Tibial artery (tissue), 4 donors: ENCODE measurements at regions not wholly inside any gene's neighbourhood (a gene's known extent, or its start where the extent isn't known, plus 50 kb on each side); places are given as distances from the start of the nearest gene placed in this dataset.

Experiments
- DNase-seq, 2 donors: peaks; one replicate each; pipeline ENCODE4 v3.0.0-alpha.2; 2019
- H3K27ac ChIP-seq, 2 donors: fragments of 200-600 bp; sonication (generic) in 1 of 2; 1 replicate in 1 of 2; 2 replicates in 1 of 2; pipeline ENCODE4 v1.5.1; 2018 to 2019; ENCODE audit warnings: mild to moderate bottlenecking in 1 of 2
- H3K27me3 ChIP-seq, 2 donors: fragments of 200-600 bp; sonication (generic) in 1 of 2; one replicate each; pipeline versions ENCODE4 v1.5.1 to v1.6.0; 2016 to 2019
- H3K36me3 ChIP-seq, 3 donors: fragments of 200-600 bp; sonication (generic) in 2 of 3; one replicate each; pipeline ENCODE4 v1.5.1; 2016 to 2019; ENCODE audit warnings: mild to moderate bottlenecking in 2 of 3
- H3K4me1 ChIP-seq, 4 donors: fragments of 200-600 bp; sonication (generic) in 2 of 4; 1 replicate in 3 of 4; 2 replicates in 1 of 4; pipeline ENCODE4 v1.5.1; 2016 to 2019
- H3K4me3 ChIP-seq, 2 donors: fragments of 200-600 bp; sonication (generic) in 1 of 2; 1 replicate in 1 of 2; 2 replicates in 1 of 2; pipeline ENCODE4 v1.5.1; 2018 to 2019; ENCODE audit warnings: mild to moderate bottlenecking in 2 of 2
- H3K9me3 ChIP-seq, 3 donors: fragments of 200-600 bp; sonication (generic) in 1 of 3; one replicate each; pipeline ENCODE4 v1.5.1; 2016 to 2019
- intact Hi-C: fragments of 100-400 bp; cut with DNase I; formaldehyde crosslinking; loops from one replicate; pipeline ENCODE4 v1.15.0; 2023; ENCODE audit warnings: low total_unique reads
- TF ChIP-seq, protein P1 (sequence below), 2 experiments: fragments of 200-600 bp in 1 of 2; fragments of 450-650 bp in 1 of 2; IDR thresholded peaks; one replicate each; pipeline ENCODE4 v1.5.1; 2017 to 2019; ENCODE audit warnings: antibody characterized with exemption in 2 of 2, mild to moderate bottlenecking in 1 of 2, moderate library complexity in 1 of 2

DNA sequence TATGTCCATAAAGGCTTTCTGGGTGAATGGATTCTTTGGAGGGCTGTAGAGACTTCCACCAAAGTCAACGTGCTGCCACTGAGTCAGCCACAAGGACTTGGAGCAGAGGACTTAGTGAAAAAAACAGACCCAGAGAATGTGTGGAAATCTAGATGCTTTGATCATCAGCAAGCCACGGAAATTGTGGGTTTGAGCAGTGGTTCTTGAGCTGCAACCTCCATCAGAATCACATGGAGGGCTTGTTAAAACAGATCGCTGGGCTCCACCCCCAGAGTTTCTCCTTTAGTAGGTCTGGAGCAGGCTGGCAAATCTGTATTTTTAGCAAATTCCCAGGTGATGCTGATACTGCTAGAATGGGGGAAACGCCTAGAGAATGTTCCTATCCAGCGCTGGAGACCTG is 95.3 kb downstream of the RBM43 start:
- TF ChIP-seq, protein P1, sequence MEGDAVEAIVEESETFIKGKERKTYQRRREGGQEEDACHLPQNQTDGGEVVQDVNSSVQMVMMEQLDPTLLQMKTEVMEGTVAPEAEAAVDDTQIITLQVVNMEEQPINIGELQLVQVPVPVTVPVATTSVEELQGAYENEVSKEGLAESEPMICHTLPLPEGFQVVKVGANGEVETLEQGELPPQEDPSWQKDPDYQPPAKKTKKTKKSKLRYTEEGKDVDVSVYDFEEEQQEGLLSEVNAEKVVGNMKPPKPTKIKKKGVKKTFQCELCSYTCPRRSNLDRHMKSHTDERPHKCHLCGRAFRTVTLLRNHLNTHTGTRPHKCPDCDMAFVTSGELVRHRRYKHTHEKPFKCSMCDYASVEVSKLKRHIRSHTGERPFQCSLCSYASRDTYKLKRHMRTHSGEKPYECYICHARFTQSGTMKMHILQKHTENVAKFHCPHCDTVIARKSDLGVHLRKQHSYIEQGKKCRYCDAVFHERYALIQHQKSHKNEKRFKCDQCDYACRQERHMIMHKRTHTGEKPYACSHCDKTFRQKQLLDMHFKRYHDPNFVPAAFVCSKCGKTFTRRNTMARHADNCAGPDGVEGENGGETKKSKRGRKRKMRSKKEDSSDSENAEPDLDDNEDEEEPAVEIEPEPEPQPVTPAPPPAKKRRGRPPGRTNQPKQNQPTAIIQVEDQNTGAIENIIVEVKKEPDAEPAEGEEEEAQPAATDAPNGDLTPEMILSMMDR (IDR thresholded peaks at IDR 0.05) = no peak
- no peaks in the 10 kb centered on the region for H3K9me3 ChIP-seq
- intact Hi-C loops = no loop called here
- DNase-seq = no peak
- no peaks in the 10 kb centered on the region for H3K4me1 ChIP-seq
- no peaks in the 10 kb centered on the region for H3K36me3 ChIP-seq
- no peak overlapping the region for H3K27ac ChIP-seq
- H3K4me3 ChIP-seq = no peak overlapping the region
- no peaks in the 10 kb centered on the region for H3K27me3 ChIP-seq

DNA sequence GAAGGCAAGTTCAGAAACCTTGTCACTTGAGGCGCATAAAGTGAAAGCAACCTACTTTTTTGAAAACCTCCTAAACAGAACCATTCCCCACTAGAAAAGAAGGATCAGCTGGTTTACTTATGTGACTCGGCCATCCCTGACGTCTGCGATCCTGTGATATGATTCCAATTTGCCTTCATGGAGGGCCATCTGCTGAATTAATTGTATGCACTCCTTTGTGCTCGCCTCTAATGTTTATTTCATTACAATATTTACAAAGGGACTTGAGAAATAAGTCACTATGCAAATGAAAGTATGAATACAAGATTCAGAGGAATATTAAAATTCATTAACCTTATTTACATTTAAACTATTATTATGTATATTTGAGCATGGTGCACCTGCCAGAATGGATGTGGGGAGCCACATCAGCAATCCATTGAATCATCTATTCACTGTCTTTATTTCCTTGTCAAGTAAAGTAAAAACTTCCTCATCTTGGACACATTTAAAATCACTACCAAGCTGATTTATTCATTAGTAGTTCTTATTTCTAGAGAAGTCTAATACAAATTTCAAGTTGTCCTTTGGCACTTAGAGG is 96.5 kb downstream of the RBM43 start:
- no peaks in the 10 kb centered on the region for H3K9me3 ChIP-seq
- TF ChIP-seq, protein P1 (IDR thresholded peaks at IDR 0.05) = no peak
- H3K27me3 ChIP-seq = no peaks in the 10 kb centered on the region
- H3K36me3 ChIP-seq = no peaks in the 10 kb centered on the region
- H3K4me1 ChIP-seq = no peaks in the 10 kb centered on the region
- intact Hi-C loops = no loop called here
- H3K4me3 ChIP-seq = no peak overlapping the region
- H3K27ac ChIP-seq = no peak overlapping the region
- DNase-seq = no peak

DNA sequence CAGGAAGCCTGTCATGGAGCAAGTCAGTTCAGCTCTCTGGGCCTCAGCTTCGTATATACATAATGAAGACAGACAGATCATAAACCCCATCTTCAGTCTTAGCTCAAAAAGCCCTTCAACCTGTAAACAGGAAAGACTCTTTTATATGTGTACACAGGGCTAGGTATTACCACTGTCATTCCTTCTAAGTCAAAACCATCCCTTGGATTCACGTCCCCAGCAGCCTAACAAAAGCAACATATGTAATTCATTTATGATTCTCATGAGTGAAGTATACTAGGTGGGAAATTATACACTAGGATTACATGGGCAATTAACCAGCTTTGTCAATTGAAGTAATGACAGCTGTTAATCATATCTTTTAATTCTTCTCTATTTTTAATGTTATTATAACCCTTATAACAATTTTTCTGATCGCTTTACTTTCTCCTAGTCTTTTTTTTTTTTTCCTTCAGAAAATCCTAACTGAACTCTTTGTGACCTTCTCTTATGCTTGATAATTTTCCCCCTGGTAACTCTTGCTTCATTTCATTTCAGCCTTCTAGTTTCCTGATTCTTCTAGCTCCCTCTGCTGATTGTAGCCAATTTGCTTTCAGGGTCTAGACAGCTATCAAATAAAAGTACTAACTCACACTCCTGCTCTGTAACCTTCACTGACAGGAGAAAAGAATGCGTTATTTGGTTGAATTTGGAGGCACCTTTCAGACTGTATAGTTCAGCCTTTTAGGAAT is 99.7 kb downstream of the RBM43 start:
- Histone ChIP-seq H3K4me1 (no peaks in the 10 kb centered on the region), H3K36me3 (no peaks in the 10 kb centered on the region), H3K9me3 (no peaks in the 10 kb centered on the region), H3K27ac (no peak overlapping the region), H3K4me3 (no peak overlapping the region), H3K27me3 (no peaks in the 10 kb centered on the region)
- TF ChIP-seq, protein P1 (IDR thresholded peaks at IDR 0.05) = no peak
- DNase-seq = no peak
- intact Hi-C loops = no loop called here

DNA sequence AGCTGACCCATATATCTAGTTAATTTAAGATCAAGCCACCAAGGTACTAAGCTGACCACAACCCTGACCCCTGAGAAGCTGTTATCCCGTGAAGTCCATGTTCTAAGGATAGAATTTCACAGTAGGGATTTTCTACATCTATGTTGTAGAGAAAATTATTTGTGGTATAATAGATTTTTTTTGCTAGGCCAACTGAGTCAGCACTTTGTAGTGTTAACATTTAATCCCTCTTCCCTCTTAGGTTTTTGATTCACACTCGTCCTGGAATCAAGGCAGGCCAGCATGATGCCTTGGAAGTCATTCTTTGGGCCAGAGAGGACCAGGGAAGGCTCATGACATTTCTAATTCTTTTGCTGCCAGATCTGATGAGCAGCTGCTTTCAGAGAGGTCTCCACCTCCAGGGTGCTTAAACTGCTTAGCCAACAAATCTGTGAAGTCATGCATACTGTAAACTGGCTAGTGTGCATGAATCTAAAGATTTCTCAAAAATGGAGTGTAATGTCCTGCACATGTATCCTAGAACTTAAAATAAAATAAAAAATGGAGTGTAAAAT is 102.5 kb downstream of the RBM43 start:
- H3K9me3 ChIP-seq = no peaks in the 10 kb centered on the region
- intact Hi-C loops = no loop called here
- TF ChIP-seq, protein P1 (IDR thresholded peaks at IDR 0.05) = no peak
- H3K27ac ChIP-seq = no peak overlapping the region
- no peaks in the 10 kb centered on the region for H3K27me3 ChIP-seq
- DNase-seq = no peak
- H3K36me3 ChIP-seq = no peaks in the 10 kb centered on the region
- H3K4me1 ChIP-seq = no peaks in the 10 kb centered on the region
- H3K4me3 ChIP-seq = no peak overlapping the region

DNA sequence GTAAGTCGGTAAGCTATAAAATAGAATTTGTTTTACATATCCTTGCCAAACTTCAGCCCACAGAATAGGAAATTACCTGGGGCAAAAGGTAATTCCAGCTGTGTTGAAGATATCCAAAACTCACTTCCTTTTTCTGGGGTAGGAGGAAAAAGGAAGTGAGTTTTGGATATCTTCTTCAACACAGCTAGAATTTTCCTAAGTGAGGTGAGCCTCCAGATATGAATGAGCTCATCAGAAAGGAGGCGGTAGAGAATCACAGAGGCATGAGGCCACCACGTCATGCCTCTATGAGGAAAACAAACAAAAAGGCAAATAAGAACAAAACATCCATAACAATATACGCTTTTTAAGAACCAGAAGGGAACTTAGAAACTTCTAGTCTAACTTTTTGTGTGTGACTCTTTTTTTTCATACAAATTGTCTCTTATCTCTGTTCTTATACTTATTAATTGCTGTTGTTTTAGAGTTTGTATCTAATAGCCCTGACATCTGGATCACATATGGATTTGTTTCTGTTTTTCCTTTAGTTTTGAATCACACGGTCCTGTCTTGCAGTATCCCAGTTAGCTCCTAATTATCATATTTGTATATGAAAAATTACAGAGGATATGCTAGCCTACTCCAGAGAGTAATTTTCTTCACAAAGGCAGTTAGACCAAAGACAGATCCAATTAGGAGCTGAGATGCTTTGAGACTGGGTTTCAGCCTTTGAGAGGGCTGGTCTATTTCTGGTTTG is 104.5 kb downstream of the RBM43 start:
- TF ChIP-seq, protein P1 (IDR thresholded peaks at IDR 0.05) = no peak
- intact Hi-C loops = no loop called here
- Histone ChIP-seq H3K27me3 (no peaks in the 10 kb centered on the region), H3K4me1 (no peaks in the 10 kb centered on the region), H3K4me3 (no peak overlapping the region), H3K9me3 (no peaks in the 10 kb centered on the region), H3K27ac (no peak overlapping the region), H3K36me3 (no peaks in the 10 kb centered on the region)
- DNase-seq = no peak
